GM12875 (cell line): ENCODE measurements at regions not wholly inside any gene's neighbourhood (a gene's known extent, or its start where the extent isn't known, plus 50 kb on each side); places are given as distances from the start of the nearest gene placed in this dataset.

Source experiments
- H3K4me3 ChIP-seq: one replicate; pipeline ENCODE4 v1.5.1; 2011; ENCODE audit warnings: low read depth, low read length, control low read depth
- CTCF ChIP-seq: IDR thresholded peaks from 2 replicates; pipeline ENCODE4 v1.5.1; 2011; ENCODE audit warnings: low read depth, mild to moderate bottlenecking, control low read depth, inconsistent platforms, low read length, moderate library complexity, borderline replicate concordance; ENCODE audit not compliant: insufficient read depth

GRCh38 chr12:94786906-94787305, 136.5 kb upstream of the TMCC3 start:
- H3K4me3 ChIP-seq = no peak overlapping the region
- TF ChIP-seq CTCF = no peak

- H3K4me3 ChIP-seq = no peak overlapping the region
- no peak for TF ChIP-seq CTCF
Measured at GRCh38 chr12:94783862-94784261, 133.5 kb upstream of the TMCC3 start.

- no peak overlapping the region for H3K4me3 ChIP-seq
- no peak for TF ChIP-seq CTCF
Measured at GRCh38 chr12:94783343-94783742, 133.0 kb upstream of the TMCC3 start.

GRCh38 chr12:94781835-94782234, 131.5 kb upstream of the TMCC3 start:
- H3K4me3 ChIP-seq = no peak overlapping the region
- TF ChIP-seq CTCF = no peak

GRCh38 chr12:94779485-94779884, 129.1 kb upstream of the TMCC3 start:
- TF ChIP-seq CTCF = no peak
- H3K4me3 ChIP-seq = no peak overlapping the region

GRCh38 chr12:94777936-94778335, 127.6 kb upstream of the TMCC3 start:
- H3K4me3 ChIP-seq = no peak overlapping the region
- no peak for TF ChIP-seq CTCF

GRCh38 chr12:94775710-94776109, 125.4 kb upstream of the TMCC3 start:
- no peak overlapping the region for H3K4me3 ChIP-seq
- TF ChIP-seq CTCF = no peak
